GM12878 (cell line): ENCODE measurements at regions not wholly inside any gene's neighbourhood (a gene's known extent, or its start where the extent isn't known, plus 50 kb on each side); places are given as distances from the start of the nearest gene placed in this dataset.

Experiments used
- CTCF ChIP-seq, 3 experiments: IDR thresholded peaks in 2 of 3; conservative IDR thresholded peaks in 1 of 3; 2 replicates each; pipeline ENCODE4 v1.5.1; 2011; ENCODE audit warnings: low read depth in 3 of 3, low read length in 3 of 3, mild to moderate bottlenecking in 3 of 3, control low read depth in 2 of 3, moderate library complexity in 2 of 3, inconsistent platforms in 1 of 3, mixed read lengths in 1 of 3; ENCODE audit not compliant: control insufficient read depth in 2 of 3, insufficient read depth in 1 of 3; ENCODE audit errors: extremely low read depth in 1 of 3
- ELK1 ChIP-seq: IDR thresholded peaks from 2 replicates; pipeline ENCODE4 v1.6.1; 2012; ENCODE audit warnings: low read depth, low read length, improper control_type of control experiment
- EZH2 ChIP-seq: IDR thresholded peaks from 2 replicates; pipeline ENCODE4 v1.6.1; 2012; ENCODE audit warnings: low read depth, mild to moderate bottlenecking, control low read depth, inconsistent platforms, low read length, borderline replicate concordance; ENCODE audit not compliant: control insufficient read depth
- KLF5 ChIP-seq: fragments of 450-650 bp; IDR thresholded peaks from 2 replicates; pipeline ENCODE4 v1.6.1; 2014; ENCODE audit warnings: mild to moderate bottlenecking; ENCODE audit not compliant: partially characterized antibody
- PRDM15 ChIP-seq: fragments of 450-650 bp; formaldehyde crosslinking; IDR thresholded peaks from 2 replicates; pipeline ENCODE4 v1.4.0; 2020; ENCODE audit warnings: mild to moderate bottlenecking, moderate library complexity

GRCh38 chr4:189162073-189162789 is 778.4 kb upstream of the FRG1 start:
- TF ChIP-seq PRDM15 (CRISPR knock-in tag) (no peak), KLF5 (no peak), CTCF (IDR thresholded peaks at IDR 0.05 in 2 of 3, conservative IDR thresholded peaks at IDR 0.05 in 1 of 3; ENCODE audit: control insufficient read depth in 2 of 3, extremely low read depth in 1 of 3, insufficient read depth in 1 of 3, low read depth in 3 of 3, low read length in 3 of 3) (no peak), ELK1 (no peak), EZH2 (no peak)
